Skin of body (tissue), 2 donors: ENCODE measurements at regions not wholly inside any gene's neighbourhood (a gene's known extent, or its start where the extent isn't known, plus 50 kb on each side); places are given as distances from the start of the nearest gene placed in this dataset. TPM values are rescaled to one million over a fixed set of nuclear protein-coding genes. Genes with fewer than 3 reads are reported as not detected.
"Not testable (repeated sequence)": the region's sequence is repeated elsewhere in the genome, so short reads cannot be mapped to it uniquely, and the experiment has no call there.

Experiments used
- DNase-seq: peaks from one replicate; lab custom pipeline; 2025; lab: John Stamatoyannopoulos, UW
- small RNA-seq: library from RNA; depleted of rRNA; stranded (forward); fragments of <200 nt; gene quantifications from one replicate; pipeline ENCODE3, GENCODE V24; 2014; ENCODE audit warnings: low replicate concordance

GRCh38 chr6:80434691-80435350 lies 328.4 kb downstream of the BCKDHB start:
- DNase-seq: no peak

- no peak for DNase-seq
Measured at GRCh38 chr6:80433673-80434025, 327.2 kb downstream of the BCKDHB start.

- no peak for DNase-seq
Measured at GRCh38 chr6:80433010-80433672, 326.7 kb downstream of the BCKDHB start.

- no peak for DNase-seq
Measured at GRCh38 chr6:80425089-80425823, 318.8 kb downstream of the BCKDHB start.

GRCh38 chr6:80411486-80411885 lies 305.0 kb downstream of the BCKDHB start:
- no peak for DNase-seq

GRCh38 chr6:80407976-80408375 lies 301.5 kb downstream of the BCKDHB start:
- DNase-seq: not testable (repeated sequence)

GRCh38 chr6:80404889-80405288 lies 298.4 kb downstream of the BCKDHB start:
- DNase-seq: no peak

- DNase-seq: no peak
Measured at GRCh38 chr6:80403365-80403764, 296.9 kb downstream of the BCKDHB start.

GRCh38 chr6:80402266-80402665 lies 295.8 kb downstream of the BCKDHB start:
- no peak for DNase-seq

Small RNA genes in the stretch of these regions (small RNA-seq; reads per million reads assigned to genes)
- gene AL596028.1 (not detected), gene RNA5SP210 (not detected)
